NOMO-1 treated with DMSO at 0.1 percent for 48 hours (cell line): ENCODE measurements at regions not wholly inside any gene's neighbourhood (a gene's known extent, or its start where the extent isn't known, plus 50 kb on each side); places are given as distances from the start of the nearest gene placed in this dataset.
"Not testable (repeated sequence)": the region's sequence is repeated elsewhere in the genome, so short reads cannot be mapped to it uniquely, and the experiment has no call there.

Experiments used
- DNase-seq: peaks from one replicate; lab custom pipeline; 2025; ENCODE audit not compliant: unreplicated experiment; lab: John Stamatoyannopoulos, UW

- no peak for DNase-seq
Measured at GRCh38 chr6:151154418-151154817, 85.3 kb upstream of the AKAP12 start.

DNA sequence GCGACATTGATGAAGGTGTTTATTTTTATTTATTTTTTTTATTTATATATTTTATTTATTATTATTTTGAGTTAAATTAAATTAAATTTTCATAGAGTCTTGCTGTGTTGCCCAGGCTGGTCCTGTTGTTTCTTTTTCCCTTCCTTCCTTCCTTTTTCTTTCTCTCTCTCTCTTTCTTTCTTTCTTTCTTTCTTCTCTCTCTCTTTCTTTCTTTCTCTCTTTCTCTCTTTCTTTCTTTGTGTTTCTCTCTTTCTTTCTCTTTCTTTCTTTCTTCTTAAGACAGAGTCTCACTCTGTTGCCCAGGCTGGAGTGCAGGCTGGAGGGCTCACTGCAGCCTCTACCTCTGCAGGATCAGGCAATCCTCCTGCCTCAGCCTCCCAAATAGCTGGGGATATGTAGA lies 84.7 kb upstream of the AKAP12 start:
- no peak for DNase-seq

- DNase-seq = no peak
Measured at GRCh38 chr6:151160929-151161757, 78.6 kb upstream of the AKAP12 start.

- DNase-seq = no peak
Measured at GRCh38 chr6:151164383-151164782, 75.4 kb upstream of the AKAP12 start.

GRCh38 chr6:151166180-151166579 lies 73.6 kb upstream of the AKAP12 start:
- no peak for DNase-seq

DNA sequence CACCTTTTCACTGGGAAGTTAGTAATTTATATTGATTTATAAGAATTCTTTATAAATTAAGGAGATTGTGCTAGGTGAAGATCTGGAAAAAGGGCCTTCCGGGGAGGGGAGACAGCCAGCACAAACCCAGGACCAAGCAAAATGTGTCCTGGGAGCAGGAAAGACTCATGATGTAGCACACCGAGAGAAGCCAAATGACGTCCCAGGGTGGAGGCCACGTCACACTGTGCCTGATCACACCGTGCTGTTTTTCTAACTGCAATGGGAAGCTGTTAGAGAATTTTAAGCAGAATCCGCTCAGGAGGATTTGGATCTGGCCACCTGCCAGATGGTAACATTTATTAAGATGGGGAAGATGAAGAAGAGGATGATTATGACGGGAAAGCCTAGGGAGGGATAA lies 72.7 kb upstream of the AKAP12 start:
- no peak for DNase-seq

- DNase-seq = no peak
Measured at GRCh38 chr6:151170622-151171246, 69.0 kb upstream of the AKAP12 start.

- DNase-seq = no peak
Measured at GRCh38 chr6:151172751-151173150, 67.0 kb upstream of the AKAP12 start.

DNA sequence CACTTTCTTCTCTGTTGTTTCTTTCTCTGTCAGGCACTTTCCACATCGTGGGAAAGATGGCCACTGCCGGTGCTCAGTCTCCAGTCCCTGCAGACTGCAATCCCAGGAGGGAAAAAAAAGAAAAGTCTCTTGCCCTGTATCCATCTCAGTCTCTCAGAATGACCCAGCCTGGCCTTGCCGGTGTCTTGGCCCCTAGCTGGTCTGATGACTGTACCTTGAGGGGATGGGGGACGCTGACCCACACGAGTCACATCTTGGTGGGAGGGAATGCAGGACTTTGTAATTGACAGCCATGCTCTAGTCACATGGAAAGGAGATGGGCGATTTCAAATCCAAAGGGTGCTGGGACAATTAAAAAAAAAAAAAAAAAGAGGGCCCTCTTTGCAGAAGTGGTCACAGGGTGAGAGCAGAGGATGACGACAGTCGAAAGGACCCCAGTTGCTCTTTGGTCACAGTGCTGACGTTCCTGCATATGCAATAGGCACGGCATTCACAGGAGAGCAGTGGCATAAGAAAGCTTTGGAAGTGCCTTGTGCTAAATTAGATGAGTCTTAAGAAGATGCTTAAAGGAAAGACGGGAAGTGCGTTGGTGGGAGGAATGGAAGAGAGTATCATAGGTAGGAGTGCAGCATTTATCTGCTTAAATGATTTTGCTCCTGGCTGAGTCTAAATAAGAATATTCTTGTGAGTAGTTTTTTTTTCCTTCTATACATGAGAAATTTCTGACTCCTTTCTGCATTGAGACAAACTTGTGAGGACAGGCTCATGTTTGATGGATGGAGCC lies 63.9 kb upstream of the AKAP12 start:
- no peak for DNase-seq

GRCh38 chr6:151176911-151177770 lies 62.6 kb upstream of the AKAP12 start:
- no peak for DNase-seq

DNA sequence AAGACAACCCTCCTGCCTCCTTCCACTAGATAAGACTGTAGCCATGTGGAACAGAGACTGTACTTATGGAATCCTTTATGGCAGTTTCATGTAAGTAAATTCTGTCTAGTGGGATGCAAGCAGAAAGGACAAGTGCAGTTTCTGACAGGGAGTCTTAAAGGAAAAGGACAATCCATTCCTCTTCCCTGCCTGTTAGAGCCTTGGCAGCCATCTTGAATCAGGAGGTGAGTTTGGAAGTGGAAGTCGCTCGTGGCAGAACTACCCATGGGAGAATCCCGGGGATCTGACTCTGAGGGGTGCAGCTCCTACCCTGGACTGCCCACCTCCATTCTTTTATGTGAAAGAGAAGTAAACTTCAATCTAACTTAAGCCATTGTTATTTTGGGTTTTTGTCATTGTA lies 61.4 kb upstream of the AKAP12 start:
- no peak for DNase-seq

GRCh38 chr6:151179321-151179720 lies 60.4 kb upstream of the AKAP12 start:
- no peak for DNase-seq

GRCh38 chr6:151180330-151181048 lies 59.3 kb upstream of the AKAP12 start:
- peak; percentile 24 for DNase-seq

DNA sequence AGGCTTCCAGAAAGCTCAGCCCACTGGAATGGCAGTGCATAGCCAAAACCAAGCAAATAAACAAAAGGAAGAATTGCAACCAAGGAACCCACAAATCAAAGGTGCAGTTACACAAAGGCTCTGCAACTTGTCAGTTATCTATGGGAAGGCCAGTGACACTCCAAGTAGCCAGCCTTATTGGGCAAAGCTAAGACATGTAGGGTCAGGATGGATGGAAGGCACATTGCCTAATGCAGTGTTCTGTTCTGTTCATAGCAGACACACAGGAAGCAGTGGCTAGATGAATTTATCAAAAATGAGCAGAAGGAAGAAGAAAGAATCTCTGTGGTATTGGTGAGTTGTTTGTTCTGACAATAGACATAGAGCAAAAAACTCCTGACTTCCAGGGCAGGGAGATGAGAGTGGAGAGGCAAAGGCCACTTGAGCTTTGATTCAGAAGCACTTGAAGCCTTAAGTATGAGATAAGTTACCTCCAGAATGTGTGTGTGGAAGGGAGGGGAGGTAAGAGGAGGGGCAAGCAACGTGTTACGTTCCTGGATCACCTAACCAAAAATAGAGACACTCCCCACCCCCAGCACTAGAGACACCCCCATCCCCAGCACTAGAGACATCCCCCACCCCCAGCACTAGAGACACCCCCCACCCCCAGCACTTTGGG lies 57.9 kb upstream of the AKAP12 start:
- DNase-seq = no peak

- DNase-seq = not testable (repeated sequence)
Measured at GRCh38 chr6:151182958-151183357, 56.8 kb upstream of the AKAP12 start.

- DNase-seq = no peak
Measured at GRCh38 chr6:151185148-151185547, 54.6 kb upstream of the AKAP12 start.

GRCh38 chr6:151186306-151186705 lies 53.5 kb upstream of the AKAP12 start:
- no peak for DNase-seq

GRCh38 chr6:151186804-151187330 lies 52.9 kb upstream of the AKAP12 start:
- DNase-seq = no peak
